OCI-LY1 (cell line): ENCODE measurements at regions not wholly inside any gene's neighbourhood (a gene's known extent, or its start where the extent isn't known, plus 50 kb on each side); places are given as distances from the start of the nearest gene placed in this dataset.

Experiments used
- H2AFZ ChIP-seq: fragments of 200-600 bp; sonication (generic), shearing (Covaris generic); 2 replicates; pipeline ENCODE4 v1.6.0; 2014; ENCODE audit warnings: antibody characterized with exemption, mild to moderate bottlenecking, low read length
- H3F3A ChIP-seq: fragments of 200-600 bp; sonication (generic), shearing (Covaris generic); 2 replicates; pipeline ENCODE4 v1.6.0; 2014; ENCODE audit warnings: mild to moderate bottlenecking, antibody characterized with exemption, low read length, moderate library complexity; ENCODE audit not compliant: insufficient read depth
- H3K27ac ChIP-seq: fragments of 200-600 bp; sonication (generic); 2 replicates; pipeline ENCODE4 v1.5.1; 2014; ENCODE audit warnings: low read length, mixed run types, mild to moderate bottlenecking, low read depth; ENCODE audit not compliant: poor library complexity, severe bottlenecking
- H3K27me3 ChIP-seq: fragments of 200-600 bp; sonication (generic); 2 replicates; pipeline ENCODE4 v1.6.0; 2014; ENCODE audit warnings: antibody characterized with exemption, mild to moderate bottlenecking, low read length, moderate library complexity; ENCODE audit not compliant: insufficient read depth
- H3K36me3 ChIP-seq: fragments of 200-600 bp; sonication (generic); 2 replicates; pipeline ENCODE4 v1.6.1; 2014; ENCODE audit warnings: mild to moderate bottlenecking, antibody characterized with exemption, low read length, moderate library complexity, mixed read lengths; ENCODE audit not compliant: insufficient read depth
- H3K4me1 ChIP-seq: fragments of 200-600 bp; sonication (generic); 2 replicates; pipeline ENCODE4 v1.5.1; 2014; ENCODE audit warnings: mild to moderate bottlenecking, low read length, moderate library complexity; ENCODE audit not compliant: insufficient read depth, severe bottlenecking
- H3K4me2 ChIP-seq: fragments of 200-600 bp; sonication (generic), shearing (Covaris generic); 2 replicates; pipeline ENCODE4 v1.6.1; 2014; ENCODE audit warnings: low read length
- H3K4me3 ChIP-seq: fragments of 200-600 bp; sonication (generic); 2 replicates; pipeline ENCODE4 v1.5.1; 2014; ENCODE audit warnings: low read length, low read depth, mild to moderate bottlenecking, mixed read lengths; ENCODE audit not compliant: poor library complexity, severe bottlenecking
- H3K79me2 ChIP-seq: fragments of 200-600 bp; shearing (Covaris generic); 2 replicates; pipeline ENCODE4 v1.6.1; 2016; ENCODE audit warnings: mixed run types, low read length, mixed read lengths; ENCODE audit not compliant: insufficient read depth
- H3K9ac ChIP-seq: fragments of 200-600 bp; sonication (generic), shearing (Covaris generic); 2 replicates; pipeline ENCODE4 v1.6.1; 2014; ENCODE audit warnings: mild to moderate bottlenecking, low read length, mixed read lengths
- H3K9me2 ChIP-seq: fragments of 200-600 bp; sonication (generic), shearing (Covaris generic); 2 replicates; pipeline ENCODE4 v1.6.1; 2014; ENCODE audit warnings: low read depth, mild to moderate bottlenecking, low read length, mixed read lengths
- H3K9me3 ChIP-seq: fragments of 200-600 bp; shearing (Covaris generic); 2 replicates; pipeline ENCODE4 v1.6.1; 2014; ENCODE audit warnings: low read length, mixed read lengths
- H4K20me1 ChIP-seq: fragments of 200-600 bp; sonication (generic), shearing (Covaris generic); 2 replicates; pipeline ENCODE4 v1.6.0; 2016; ENCODE audit warnings: mild to moderate bottlenecking, low read length; ENCODE audit not compliant: insufficient read depth
- EZH2 ChIP-seq: fragments of 200-600 bp; sonication (generic), shearing (Covaris generic); IDR thresholded peaks from 2 replicates; pipeline ENCODE4 v1.8.0; 2017; ENCODE audit warnings: borderline replicate concordance, mixed run types, mild to moderate bottlenecking, antibody characterized with exemption, low read length, moderate library complexity, mixed read lengths
- TF ChIP-seq, protein P1 (sequence below): fragments of 200-600 bp; sonication (generic), shearing (Covaris generic); IDR thresholded peaks from 2 replicates; pipeline ENCODE4 v1.5.1; 2017; ENCODE audit warnings: mild to moderate bottlenecking, antibody characterized with exemption, low read length, moderate library complexity, mixed read lengths

DNA sequence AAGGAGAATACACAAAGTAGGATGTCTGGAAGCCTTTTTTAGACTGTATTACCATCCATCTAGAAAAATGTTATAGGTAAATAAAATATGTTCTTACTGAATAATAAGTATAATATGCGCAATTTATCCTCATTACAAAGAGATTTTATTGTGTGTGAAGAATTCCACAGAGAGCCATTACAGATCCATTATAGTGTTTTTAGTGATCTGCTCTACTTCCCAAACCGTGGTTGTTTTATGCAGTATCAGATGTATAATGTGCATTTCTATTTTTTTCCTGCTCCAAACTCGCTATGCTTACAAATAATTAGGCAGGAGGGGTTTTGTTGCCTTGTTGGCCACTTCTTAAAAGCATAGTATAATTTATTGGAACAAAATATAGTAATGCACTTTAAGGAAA is 447.8 kb downstream of the USP25 start:
- H3K4me1 ChIP-seq: no peaks in the 10 kb centered on the region
- no peak overlapping the region for H2AFZ ChIP-seq
- TF ChIP-seq, protein P1, sequence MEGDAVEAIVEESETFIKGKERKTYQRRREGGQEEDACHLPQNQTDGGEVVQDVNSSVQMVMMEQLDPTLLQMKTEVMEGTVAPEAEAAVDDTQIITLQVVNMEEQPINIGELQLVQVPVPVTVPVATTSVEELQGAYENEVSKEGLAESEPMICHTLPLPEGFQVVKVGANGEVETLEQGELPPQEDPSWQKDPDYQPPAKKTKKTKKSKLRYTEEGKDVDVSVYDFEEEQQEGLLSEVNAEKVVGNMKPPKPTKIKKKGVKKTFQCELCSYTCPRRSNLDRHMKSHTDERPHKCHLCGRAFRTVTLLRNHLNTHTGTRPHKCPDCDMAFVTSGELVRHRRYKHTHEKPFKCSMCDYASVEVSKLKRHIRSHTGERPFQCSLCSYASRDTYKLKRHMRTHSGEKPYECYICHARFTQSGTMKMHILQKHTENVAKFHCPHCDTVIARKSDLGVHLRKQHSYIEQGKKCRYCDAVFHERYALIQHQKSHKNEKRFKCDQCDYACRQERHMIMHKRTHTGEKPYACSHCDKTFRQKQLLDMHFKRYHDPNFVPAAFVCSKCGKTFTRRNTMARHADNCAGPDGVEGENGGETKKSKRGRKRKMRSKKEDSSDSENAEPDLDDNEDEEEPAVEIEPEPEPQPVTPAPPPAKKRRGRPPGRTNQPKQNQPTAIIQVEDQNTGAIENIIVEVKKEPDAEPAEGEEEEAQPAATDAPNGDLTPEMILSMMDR: no peak
- no peak for TF ChIP-seq EZH2
- no peaks in the 10 kb centered on the region for H3K36me3 ChIP-seq
- no peaks in the 10 kb centered on the region for H3K79me2 ChIP-seq
- H3K4me2 ChIP-seq: no peak overlapping the region
- H3K4me3 ChIP-seq: no peak overlapping the region
- no peaks in the 10 kb centered on the region for H4K20me1 ChIP-seq
- no peaks in the 10 kb centered on the region for H3K9me2 ChIP-seq
- H3K27ac ChIP-seq: no peak overlapping the region
- no peaks in the 10 kb centered on the region for H3K9me3 ChIP-seq
- no peaks in the 10 kb centered on the region for H3F3A ChIP-seq
- H3K9ac ChIP-seq: no peak overlapping the region
- no peaks in the 10 kb centered on the region for H3K27me3 ChIP-seq

DNA sequence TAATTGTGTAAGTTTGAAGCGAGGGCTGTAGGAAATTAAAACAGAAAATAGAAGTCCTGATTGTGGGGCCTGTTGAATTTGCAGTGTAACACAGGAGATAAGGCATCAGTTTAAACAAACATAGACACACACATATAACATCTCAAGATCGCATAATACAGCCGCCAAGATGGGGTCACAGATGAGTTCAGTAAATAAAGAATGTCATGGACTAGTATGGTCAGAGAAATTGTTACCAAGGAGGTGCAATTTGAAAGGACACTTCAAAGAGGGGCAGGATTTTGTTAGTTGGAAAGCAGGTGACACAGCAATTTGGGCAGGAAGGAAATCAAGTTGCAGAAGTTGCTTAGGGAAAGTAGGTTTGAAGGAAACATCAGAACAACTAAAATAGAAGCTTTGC is 450.0 kb downstream of the USP25 start:
- Histone ChIP-seq H3K27me3 (no peaks in the 10 kb centered on the region), H3K4me1 (no peaks in the 10 kb centered on the region), H3K36me3 (no peaks in the 10 kb centered on the region), H3F3A (no peaks in the 10 kb centered on the region), H3K4me3 (no peak overlapping the region), H3K27ac (no peak overlapping the region), H4K20me1 (no peaks in the 10 kb centered on the region), H3K9me3 (no peaks in the 10 kb centered on the region), H3K9me2 (no peaks in the 10 kb centered on the region), H3K79me2 (no peaks in the 10 kb centered on the region), H2AFZ (no peak overlapping the region), H3K9ac (no peak overlapping the region), H3K4me2 (no peak overlapping the region)
- TF ChIP-seq, protein P1: no peak
- TF ChIP-seq EZH2: no peak

DNA sequence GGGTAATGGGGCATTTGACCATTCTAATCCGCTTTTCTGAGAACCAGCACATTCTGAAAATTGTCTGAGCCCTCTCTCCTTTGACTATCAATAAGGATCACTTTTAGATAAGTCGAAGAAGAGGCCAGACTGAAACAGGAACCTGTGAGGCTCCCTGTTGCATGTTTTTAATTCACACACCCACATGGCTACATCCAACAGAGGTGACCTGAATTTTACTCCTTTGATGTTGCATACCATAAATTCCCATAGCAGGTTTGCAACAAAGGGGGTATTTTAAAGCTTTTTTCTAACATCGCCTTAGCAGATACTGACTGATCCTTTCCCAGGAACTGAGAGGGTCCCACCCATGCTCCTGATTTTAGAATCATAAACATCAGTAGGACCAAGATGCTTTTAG is 450.8 kb downstream of the USP25 start:
- Histone ChIP-seq H3K79me2 (no peaks in the 10 kb centered on the region), H3K36me3 (no peaks in the 10 kb centered on the region), H3K9me2 (no peaks in the 10 kb centered on the region), H4K20me1 (no peaks in the 10 kb centered on the region), H3K9ac (no peak overlapping the region), H3F3A (no peaks in the 10 kb centered on the region), H3K4me3 (no peak overlapping the region), H2AFZ (no peak overlapping the region), H3K9me3 (no peaks in the 10 kb centered on the region), H3K27ac (no peak overlapping the region), H3K4me1 (no peaks in the 10 kb centered on the region), H3K27me3 (no peaks in the 10 kb centered on the region), H3K4me2 (no peak overlapping the region)
- TF ChIP-seq, protein P1: no peak
- TF ChIP-seq EZH2: no peak
